IMR-90 (cell line): ENCODE measurements at regions not wholly inside any gene's neighbourhood (a gene's known extent, or its start where the extent isn't known, plus 50 kb on each side); places are given as distances from the start of the nearest gene placed in this dataset.

ENCODE experiments used
- ATAC-seq: fragments of 200-7000 bp; cut with Tn5 transposase; 2 replicates; pipeline ENCODE4 v1.9.1; 2020; ENCODE audit warnings: low read depth, mild to moderate bottlenecking, moderate library complexity
- BruUV-seq: library from RNA; stranded (reverse); fragments of 400-500 nt; replicated peaks from 2 replicates; lab custom pipeline; 2021; lab: Mats Ljungman, UMichigan
- CTCF ChIA-PET: fragments of 300-600 bp; formaldehyde crosslinking; extraction: SDS; loops from one replicate; lab custom pipeline; 2021; ENCODE audit warnings: antibody characterized with exemption; lab: Yijun Ruan, JAX
- POLR2A ChIA-PET: fragments of 300-600 bp; sonication (Branson Sonifier 250); formaldehyde crosslinking; loops from one replicate; lab custom pipeline; 2022; ENCODE audit warnings: antibody characterized with exemption; ENCODE audit not compliant: unreplicated experiment; lab: Charles Lee
- DNase-seq: peaks from one replicate; pipeline ENCODE4 v3.0.0; 2013
- H2AFZ ChIP-seq: replicated peaks from 2 replicates; pipeline ENCODE3; 2013; ENCODE audit warnings: low read length, mild to moderate bottlenecking; ENCODE audit not compliant: poor library complexity
- H2AK5ac ChIP-seq: 2 replicates; pipeline ENCODE4 v1.6.1; 2013; ENCODE audit warnings: low read depth, low read length, inconsistent platforms
- H2AK9ac ChIP-seq: replicated peaks from 2 replicates; pipeline ENCODE3; 2013; ENCODE audit warnings: mild to moderate bottlenecking, low read depth, low read length, moderate library complexity; ENCODE audit not compliant: poor library complexity
- H2BK120ac ChIP-seq: 2 replicates; pipeline ENCODE4 v1.6.1; 2013; ENCODE audit warnings: low read depth, low read length, inconsistent platforms
- H2BK15ac ChIP-seq: 3 replicates; pipeline ENCODE4 v1.6.1; 2013; ENCODE audit warnings: low read depth, low read length, inconsistent platforms
- H2BK20ac ChIP-seq: 2 replicates; pipeline ENCODE4 v1.6.1; 2013; ENCODE audit warnings: low read depth, mild to moderate bottlenecking, inconsistent platforms, low read length, moderate library complexity
- H2BK5ac ChIP-seq: 2 replicates; pipeline ENCODE4 v1.6.1; 2013; ENCODE audit warnings: mild to moderate bottlenecking, low read depth, low read length, inconsistent platforms; ENCODE audit not compliant: poor library complexity, severe bottlenecking
- H3K14ac ChIP-seq: replicated peaks from 2 replicates; pipeline ENCODE4 v1.6.1; 2013; ENCODE audit warnings: low read depth, low read length, inconsistent platforms
- H3K18ac ChIP-seq: 2 replicates; pipeline ENCODE4 v1.6.1; 2013; ENCODE audit warnings: low read depth, low read length, control low read depth
- H3K23ac ChIP-seq: 2 replicates; pipeline ENCODE4 v1.6.1; 2013; ENCODE audit warnings: low read depth, low read length, inconsistent platforms
- H3K27ac ChIP-seq: 2 replicates; pipeline ENCODE4 v1.5.1; 2013; ENCODE audit warnings: mild to moderate bottlenecking, control low read depth, low read length; ENCODE audit not compliant: insufficient read depth
- H3K27me3 ChIP-seq: 2 replicates; pipeline ENCODE4 v1.6.1; 2013; ENCODE audit warnings: low read length; ENCODE audit not compliant: control insufficient read depth, insufficient read depth
- H3K36me3 ChIP-seq: 2 replicates; pipeline ENCODE4 v1.6.1; 2013; ENCODE audit warnings: low read length, mixed read lengths; ENCODE audit not compliant: control insufficient read depth, insufficient read depth
- H3K4ac ChIP-seq: 2 replicates; pipeline ENCODE4 v1.6.1; 2013; ENCODE audit warnings: low read depth, low read length, inconsistent platforms
- H3K4me1 ChIP-seq: 2 replicates; pipeline ENCODE4 v1.6.1; 2013; ENCODE audit warnings: low read length, mixed read lengths; ENCODE audit not compliant: control insufficient read depth, insufficient read depth
- H3K4me2 ChIP-seq: 2 replicates; pipeline ENCODE4 v1.6.1; 2013; ENCODE audit warnings: low read depth, mild to moderate bottlenecking, control low read depth, low read length, moderate library complexity
- H3K4me3 ChIP-seq: 2 replicates; pipeline ENCODE4 v1.5.1; 2013; ENCODE audit warnings: low read depth, mild to moderate bottlenecking, control low read depth, low read length, moderate library complexity; ENCODE audit not compliant: insufficient read depth
- H3K56ac ChIP-seq: 2 replicates; pipeline ENCODE4 v1.6.1; 2013; ENCODE audit warnings: low read length, inconsistent platforms; ENCODE audit not compliant: insufficient read depth; ENCODE audit errors: extremely low read depth
- H3K79me1 ChIP-seq, 2 experiments: 2 replicates each; pipeline ENCODE4 v1.6.1; 2013; ENCODE audit warnings: low read length in 2 of 2, inconsistent platforms in 1 of 2, low read depth in 1 of 2
- H3K9ac ChIP-seq: 2 replicates; pipeline ENCODE4 v1.6.1; 2013; ENCODE audit warnings: low read depth, low read length, control low read depth
- H3K9me1 ChIP-seq: 2 replicates; pipeline ENCODE4 v1.6.1; 2013; ENCODE audit warnings: low read length, inconsistent platforms; ENCODE audit not compliant: insufficient read depth
- H3K9me3 ChIP-seq: 2 replicates; pipeline ENCODE4 v1.6.1; 2013; ENCODE audit warnings: low read length; ENCODE audit not compliant: control insufficient read depth, insufficient read depth
- H4K20me1 ChIP-seq: 2 replicates; pipeline ENCODE4 v1.6.1; 2013; ENCODE audit warnings: low read length, inconsistent platforms; ENCODE audit not compliant: insufficient read depth
- H4K5ac ChIP-seq: 2 replicates; pipeline ENCODE4 v1.6.1; 2013; ENCODE audit warnings: mild to moderate bottlenecking, low read depth, low read length, control low read depth
- H4K8ac ChIP-seq, 2 experiments: 2 replicates each; pipeline ENCODE4 v1.6.1; 2013; ENCODE audit warnings: low read depth in 2 of 2, low read length in 2 of 2, control low read depth in 1 of 2, inconsistent platforms in 1 of 2
- H4K91ac ChIP-seq: 2 replicates; pipeline ENCODE4 v1.6.1; 2013; ENCODE audit warnings: low read depth, low read length, inconsistent platforms; ENCODE audit not compliant: insufficient read depth
- CEBPB ChIP-seq: IDR thresholded peaks from 2 replicates; pipeline ENCODE4 v1.6.1; 2012; ENCODE audit warnings: low read depth, low read length, improper control_type of control experiment
- CHD1 ChIP-seq: IDR thresholded peaks from 2 replicates; pipeline ENCODE4 v1.6.1; 2012; ENCODE audit warnings: low read depth, low read length, improper control_type of control experiment
- FOS ChIP-seq: fragments of 150-350 bp; IDR thresholded peaks from 2 replicates; pipeline ENCODE4 v1.6.1; 2016; ENCODE audit warnings: low read depth, low read length
- MAFK ChIP-seq: IDR thresholded peaks from 2 replicates; pipeline ENCODE4 v1.6.1; 2012; ENCODE audit warnings: low read depth, low read length, improper control_type of control experiment
- MAZ ChIP-seq: IDR thresholded peaks from 2 replicates; pipeline ENCODE4 v1.6.1; 2012; ENCODE audit warnings: low read depth, mild to moderate bottlenecking, low read length, improper control_type of control experiment, moderate library complexity, borderline replicate concordance
- MXI1 ChIP-seq: IDR thresholded peaks from 2 replicates; pipeline ENCODE4 v1.6.1; 2012; ENCODE audit warnings: low read depth, mild to moderate bottlenecking, low read length, moderate library complexity, borderline replicate concordance
- NFE2L2 ChIP-seq: fragments of 150-350 bp; IDR thresholded peaks from 2 replicates; pipeline ENCODE4 v1.6.1; 2016; ENCODE audit warnings: low read depth, mild to moderate bottlenecking, low read length
- RAD21 ChIP-seq: IDR thresholded peaks from 2 replicates; pipeline ENCODE4 v1.6.1; 2012; ENCODE audit warnings: low read length, improper control_type of control experiment
- RCOR1 ChIP-seq: IDR thresholded peaks from 2 replicates; pipeline ENCODE4 v1.6.1; 2012; ENCODE audit warnings: mild to moderate bottlenecking, low read length, improper control_type of control experiment; ENCODE audit not compliant: insufficient replicate concordance
- SMC3 ChIP-seq: fragments of 150-350 bp; IDR thresholded peaks from 2 replicates; pipeline ENCODE4 v1.6.1; 2016; ENCODE audit warnings: low read depth, mild to moderate bottlenecking, antibody characterized with exemption, low read length, moderate library complexity
- USF2 ChIP-seq: fragments of 150-350 bp; IDR thresholded peaks from 2 replicates; pipeline ENCODE4 v1.6.1; 2017; ENCODE audit warnings: mild to moderate bottlenecking, antibody characterized with exemption, low read length, low read depth
- WGBS, 2 experiments: methylation state at CpG; one replicate each; pipeline versions ENCODE4 v1.1.5 to v1.1.7; 2013; ENCODE audit warnings: missing lambda C conversion rate in 2 of 2; ENCODE audit not compliant: insufficient read length in 1 of 2; ENCODE audit errors: extremely low coverage in 2 of 2; 5-methylcytosine and 5-hydroxymethylcytosine counted together
- dilution Hi-C: fragments of 300-500 bp; cut with HindIII; formaldehyde crosslinking; loops from one replicate; pipeline ENCODE4 v1.14.3; 2018; ENCODE audit warnings: low sequenced_read_pairs; ENCODE audit not compliant: unreplicated experiment
- in situ Hi-C: fragments of 300-500 bp; cut with MboI; formaldehyde crosslinking; loops from 3 replicates; pipeline ENCODE4 v1.14.3; 2019; ENCODE audit warnings: low sequenced_read_pairs, inconsistent platforms, mixed read lengths
- intact Hi-C: fragments of 100-400 bp; cut with micrococcal nuclease; formaldehyde crosslinking; loops from 2 replicates; pipeline ENCODE4 v1.10.0; 2022
- TF ChIP-seq, protein P1 (sequence below): conservative IDR thresholded peaks from 2 replicates; pipeline ENCODE4 v1.5.1; 2012; ENCODE audit warnings: mild to moderate bottlenecking, low read depth, low read length, improper control_type of control experiment

- TF ChIP-seq NFE2L2 = no peak
- TF ChIP-seq, protein P1, sequence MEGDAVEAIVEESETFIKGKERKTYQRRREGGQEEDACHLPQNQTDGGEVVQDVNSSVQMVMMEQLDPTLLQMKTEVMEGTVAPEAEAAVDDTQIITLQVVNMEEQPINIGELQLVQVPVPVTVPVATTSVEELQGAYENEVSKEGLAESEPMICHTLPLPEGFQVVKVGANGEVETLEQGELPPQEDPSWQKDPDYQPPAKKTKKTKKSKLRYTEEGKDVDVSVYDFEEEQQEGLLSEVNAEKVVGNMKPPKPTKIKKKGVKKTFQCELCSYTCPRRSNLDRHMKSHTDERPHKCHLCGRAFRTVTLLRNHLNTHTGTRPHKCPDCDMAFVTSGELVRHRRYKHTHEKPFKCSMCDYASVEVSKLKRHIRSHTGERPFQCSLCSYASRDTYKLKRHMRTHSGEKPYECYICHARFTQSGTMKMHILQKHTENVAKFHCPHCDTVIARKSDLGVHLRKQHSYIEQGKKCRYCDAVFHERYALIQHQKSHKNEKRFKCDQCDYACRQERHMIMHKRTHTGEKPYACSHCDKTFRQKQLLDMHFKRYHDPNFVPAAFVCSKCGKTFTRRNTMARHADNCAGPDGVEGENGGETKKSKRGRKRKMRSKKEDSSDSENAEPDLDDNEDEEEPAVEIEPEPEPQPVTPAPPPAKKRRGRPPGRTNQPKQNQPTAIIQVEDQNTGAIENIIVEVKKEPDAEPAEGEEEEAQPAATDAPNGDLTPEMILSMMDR = no peak
- no peak for TF ChIP-seq SMC3
- no peak for TF ChIP-seq RAD21
- TF ChIP-seq CHD1 = no peak
- no peak for TF ChIP-seq MAZ
- no peak for TF ChIP-seq CEBPB
- no peak for TF ChIP-seq MXI1
- no peak for TF ChIP-seq RCOR1
- no peak for TF ChIP-seq USF2
- TF ChIP-seq FOS = no peak
- no peak for TF ChIP-seq MAFK
- no peak for ATAC-seq
- no TSS peak for BruUV-seq
These were observed 105.0 kb downstream of the PTPRS start for GRCh38 chr19:5235458-5236219.

More at GRCh38 chr19:5235458-5236219, 105.0 kb downstream of the PTPRS start:
- H2BK15ac ChIP-seq = no peak overlapping the region
- intact Hi-C loops = no loop called here
- H3K56ac ChIP-seq = no peak overlapping the region
- DNase-seq = no peak
- no peak overlapping the region for H2AK5ac ChIP-seq
- no peak overlapping the region for H2BK20ac ChIP-seq
- H3K9me3 ChIP-seq = no peaks in the 10 kb centered on the region
- WGBS, 2 experiments = 89% methylated on average over 3 of the region's 12 CpGs; no CpG with 5 or more reads in 1 of the 2 experiments
- in situ Hi-C loops = no loop called here
- H4K8ac ChIP-seq = no peak overlapping the region
- no peak overlapping the region for H4K91ac ChIP-seq
- H3K23ac ChIP-seq = no peak overlapping the region
- CTCF ChIA-PET = no interaction called here
- peaks cover 4% of the 10 kb centered on the region; the same call in 1 of the 2 replicates for H4K20me1 ChIP-seq
- H2BK120ac ChIP-seq = no peak overlapping the region
- no peak overlapping the region for H3K4ac ChIP-seq
- H3K9me1 ChIP-seq = peaks cover 10% of the 10 kb centered on the region; the same call in 1 of the 2 replicates
- POLR2A ChIA-PET = no interaction called here
- no peak overlapping the region for H3K27ac ChIP-seq
- no peaks in the 10 kb centered on the region for H3K27me3 ChIP-seq
- H2AFZ ChIP-seq = no peak overlapping the region
- no peak overlapping the region for H3K18ac ChIP-seq
- no peaks in the 10 kb centered on the region for H3K4me1 ChIP-seq
- H3K9ac ChIP-seq = no peak overlapping the region
- peaks cover 33% of the 10 kb centered on the region for H3K36me3 ChIP-seq
- H3K4me3 ChIP-seq = no peak overlapping the region
- H3K79me1 ChIP-seq = peaks cover 0 to 8% of the 10 kb centered on the region in 2 experiments; a peak in 1 of 4 replicates
- no peak overlapping the region for H2AK9ac ChIP-seq
- H3K4me2 ChIP-seq = no peak overlapping the region
- no peak overlapping the region for H4K5ac ChIP-seq
- no peak overlapping the region for H3K14ac ChIP-seq
- dilution Hi-C loops = no loop called here
- no peak overlapping the region for H2BK5ac ChIP-seq
